ENCODE measurements at regions not wholly inside any gene's neighbourhood (a gene's known extent, or its start where the extent isn't known, plus 50 kb on each side); places are given as distances from the start of the nearest gene placed in this dataset.

DNA sequence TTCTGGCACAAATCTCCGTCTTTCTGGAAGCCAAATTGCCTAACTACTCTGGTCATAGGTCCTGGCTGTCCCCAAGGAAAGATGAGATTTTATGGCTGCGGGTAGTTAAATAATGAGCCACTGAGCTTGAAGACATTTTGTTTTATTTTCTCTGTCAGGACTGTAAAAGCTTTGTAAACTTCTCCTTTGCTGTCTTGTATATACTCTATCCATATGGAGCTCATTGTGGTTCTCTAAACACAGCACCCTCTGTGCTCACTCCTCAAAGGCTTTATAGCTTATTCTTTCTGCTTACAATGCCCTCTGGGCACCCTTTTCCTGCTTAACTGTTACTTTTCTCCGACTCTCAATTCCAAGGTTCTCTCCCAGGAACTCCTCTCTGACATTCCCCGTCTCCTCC lies 209.1 kb downstream of the CMPK2 start:
- TF ChIP-seq, protein P1, sequence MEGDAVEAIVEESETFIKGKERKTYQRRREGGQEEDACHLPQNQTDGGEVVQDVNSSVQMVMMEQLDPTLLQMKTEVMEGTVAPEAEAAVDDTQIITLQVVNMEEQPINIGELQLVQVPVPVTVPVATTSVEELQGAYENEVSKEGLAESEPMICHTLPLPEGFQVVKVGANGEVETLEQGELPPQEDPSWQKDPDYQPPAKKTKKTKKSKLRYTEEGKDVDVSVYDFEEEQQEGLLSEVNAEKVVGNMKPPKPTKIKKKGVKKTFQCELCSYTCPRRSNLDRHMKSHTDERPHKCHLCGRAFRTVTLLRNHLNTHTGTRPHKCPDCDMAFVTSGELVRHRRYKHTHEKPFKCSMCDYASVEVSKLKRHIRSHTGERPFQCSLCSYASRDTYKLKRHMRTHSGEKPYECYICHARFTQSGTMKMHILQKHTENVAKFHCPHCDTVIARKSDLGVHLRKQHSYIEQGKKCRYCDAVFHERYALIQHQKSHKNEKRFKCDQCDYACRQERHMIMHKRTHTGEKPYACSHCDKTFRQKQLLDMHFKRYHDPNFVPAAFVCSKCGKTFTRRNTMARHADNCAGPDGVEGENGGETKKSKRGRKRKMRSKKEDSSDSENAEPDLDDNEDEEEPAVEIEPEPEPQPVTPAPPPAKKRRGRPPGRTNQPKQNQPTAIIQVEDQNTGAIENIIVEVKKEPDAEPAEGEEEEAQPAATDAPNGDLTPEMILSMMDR (IDR thresholded peaks at IDR 0.05), result no peak
- TF ChIP-seq POLR2A (IDR thresholded peaks at IDR 0.05) (no peak), POLR2AphosphoS5 (IDR thresholded peaks at IDR 0.05) (no peak), EP300 (IDR thresholded peaks at IDR 0.05) (no peak)
